Esophagus muscularis mucosa (tissue), 3 donors: ENCODE measurements at regions not wholly inside any gene's neighbourhood (a gene's known extent, or its start where the extent isn't known, plus 50 kb on each side); places are given as distances from the start of the nearest gene placed in this dataset.

Source experiments
- CTCF ChIP-seq, 3 experiments: fragments of 200-600 bp in 2 of 3; fragments of 450-650 bp in 1 of 3; sonication (generic) in 2 of 3; IDR thresholded peaks; one replicate each; pipeline ENCODE4 v1.5.1; 2017 to 2019; ENCODE audit warnings: antibody characterized with exemption in 3 of 3, mild to moderate bottlenecking in 2 of 3, moderate library complexity in 1 of 3
- POLR2A ChIP-seq: fragments of 450-650 bp; IDR thresholded peaks from one replicate; pipeline ENCODE4 v1.6.1; 2017; ENCODE audit warnings: antibody characterized with exemption, moderate library complexity, mild to moderate bottlenecking, low read depth
- POLR2AphosphoS5 ChIP-seq, 2 donors: sonication (generic); formaldehyde crosslinking; IDR thresholded peaks; one replicate each; pipeline ENCODE4 v1.6.1; 2017; ENCODE audit warnings: antibody characterized with exemption in 2 of 2

GRCh38 chr7:47221826-47222225 lies 360.1 kb downstream of the TNS3 start:
- TF ChIP-seq CTCF (IDR thresholded peaks at IDR 0.05) (no peak), POLR2A (no peak), POLR2AphosphoS5 (IDR thresholded peaks at IDR 0.05) (no peak)
